ENCODE measurements at regions not wholly inside any gene's neighbourhood (a gene's known extent, or its start where the extent isn't known, plus 50 kb on each side); places are given as distances from the start of the nearest gene placed in this dataset.

DNA sequence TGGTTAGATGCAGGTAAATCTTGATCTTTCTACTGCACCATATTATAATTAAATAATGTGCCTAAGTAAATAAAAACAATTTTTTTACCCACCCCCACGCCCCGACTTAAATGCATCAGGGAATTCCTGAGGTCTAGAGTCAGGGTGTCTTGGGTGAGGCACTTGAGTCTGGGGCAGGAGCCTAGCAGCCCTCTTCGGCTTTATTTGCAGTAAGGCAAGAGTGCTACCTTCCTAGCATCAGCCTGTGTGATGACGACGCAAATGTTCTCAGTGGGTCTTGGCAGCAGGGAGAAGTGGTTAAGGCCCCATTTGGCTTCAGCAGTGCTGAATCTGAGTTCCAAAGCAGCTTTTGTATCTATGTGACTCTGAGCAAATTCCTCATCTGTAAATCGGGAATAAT, 88.7 kb downstream of the POLR2M start:
- no peak for TF ChIP-seq EZH2 (IDR thresholded peaks at IDR 0.05)
- no peak for TF ChIP-seq POLR2AphosphoS5 (IDR thresholded peaks at IDR 0.05; ENCODE audit: borderline replicate concordance, low read depth, low read length)
